GM18519 (cell line): ENCODE measurements at regions not wholly inside any gene's neighbourhood (a gene's known extent, or its start where the extent isn't known, plus 50 kb on each side); places are given as distances from the start of the nearest gene placed in this dataset.

ENCODE experiments used
- ATAC-seq: cut with Tn5 transposase; IDR thresholded peaks from one replicate; pipeline ENCODE4 v1.9.1; 2021; ENCODE audit warnings: mild to moderate bottlenecking, moderate library complexity; ENCODE audit not compliant: unreplicated experiment, low FRiP score

DNA sequence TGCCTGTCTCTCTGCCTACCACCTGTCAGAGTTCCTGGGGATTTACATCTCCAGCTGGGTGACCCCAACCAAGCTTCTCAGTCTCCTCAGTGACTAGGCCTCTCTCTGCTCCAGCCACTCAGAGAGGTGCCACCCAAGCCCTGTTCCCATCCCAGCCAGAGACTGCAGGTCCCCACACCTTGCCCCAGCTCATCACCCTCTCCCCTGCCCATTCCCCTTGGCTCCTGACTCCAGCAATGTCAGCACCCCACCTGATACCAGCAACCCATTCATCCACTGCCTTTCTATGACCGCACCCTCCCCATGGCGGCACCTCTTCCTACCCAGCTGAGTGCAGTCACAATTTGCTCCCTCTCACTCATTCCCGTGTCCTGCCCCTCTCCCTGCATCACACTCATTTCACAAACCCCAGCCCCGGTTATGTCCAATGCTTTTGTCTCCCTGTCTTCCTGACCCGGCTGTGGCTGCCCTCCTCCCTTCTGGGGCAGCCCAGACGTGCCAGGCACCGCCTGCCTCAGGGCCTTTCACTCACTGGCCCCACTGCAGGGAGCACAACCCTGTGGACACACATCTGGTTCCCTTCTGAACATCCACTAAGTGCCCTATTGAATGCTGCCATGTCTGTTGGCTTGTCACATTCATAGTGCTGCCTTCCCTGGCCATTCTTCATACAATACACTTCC, 494.8 kb upstream of the HS6ST1 start:
- no peak for ATAC-seq

DNA sequence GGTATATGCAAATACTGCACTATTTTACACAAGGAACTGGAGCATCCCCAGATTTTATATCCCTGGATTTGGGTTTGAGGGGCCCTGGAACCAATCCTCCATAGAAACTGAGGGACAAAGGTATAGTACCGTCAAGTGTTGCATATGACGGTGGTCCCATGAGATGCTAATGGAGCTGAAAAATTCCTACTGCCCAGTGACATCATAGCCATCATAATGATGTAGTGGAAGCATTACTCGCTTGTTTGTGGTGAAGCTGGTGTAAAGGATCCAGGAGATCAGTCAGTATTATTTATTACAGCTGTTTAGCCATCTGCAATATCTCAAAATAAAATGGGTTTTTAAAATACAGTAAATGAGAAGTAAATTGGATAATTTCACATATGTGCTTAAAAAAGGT, 496.6 kb upstream of the HS6ST1 start:
- no peak for ATAC-seq

DNA sequence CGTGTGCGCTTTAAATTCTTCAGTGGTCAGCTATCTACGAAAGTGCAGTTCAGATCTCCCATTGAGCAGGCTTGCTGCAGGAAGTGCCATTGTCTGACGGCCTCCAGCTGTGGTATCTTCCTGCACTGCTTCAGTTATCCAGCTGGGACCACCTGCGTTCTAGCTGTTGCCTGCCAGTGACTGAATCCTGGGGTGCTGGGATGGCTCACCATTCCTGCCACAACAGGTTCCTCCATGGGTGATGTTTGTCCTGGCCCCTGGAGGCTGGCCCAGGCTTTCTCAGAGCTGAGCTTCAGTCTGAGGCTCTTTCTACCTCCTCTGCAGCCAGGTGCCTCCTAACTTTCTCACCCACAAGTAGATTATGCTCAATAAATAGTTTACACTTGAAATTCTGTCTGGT, 498.5 kb upstream of the HS6ST1 start:
- no peak for ATAC-seq

DNA sequence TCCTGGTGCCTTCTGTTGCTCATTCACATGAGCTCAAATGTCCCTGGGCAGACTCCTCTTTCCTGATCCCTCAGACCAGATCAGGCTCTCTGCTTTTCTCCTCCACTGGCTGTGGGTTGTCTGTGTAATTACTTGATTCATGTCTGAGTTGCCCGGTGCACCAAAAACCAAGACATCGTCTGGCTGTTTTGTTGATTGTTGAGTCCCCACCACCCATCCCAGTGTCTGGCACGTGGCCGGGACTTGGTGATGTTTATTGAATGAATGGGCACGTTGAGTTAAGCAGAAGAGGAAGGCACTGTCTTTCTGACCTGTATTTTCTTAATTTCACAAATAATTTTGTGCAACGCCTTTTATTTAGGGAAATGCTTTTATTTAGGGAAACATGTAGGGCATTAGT, 499.1 kb upstream of the HS6ST1 start:
- no peak for ATAC-seq

DNA sequence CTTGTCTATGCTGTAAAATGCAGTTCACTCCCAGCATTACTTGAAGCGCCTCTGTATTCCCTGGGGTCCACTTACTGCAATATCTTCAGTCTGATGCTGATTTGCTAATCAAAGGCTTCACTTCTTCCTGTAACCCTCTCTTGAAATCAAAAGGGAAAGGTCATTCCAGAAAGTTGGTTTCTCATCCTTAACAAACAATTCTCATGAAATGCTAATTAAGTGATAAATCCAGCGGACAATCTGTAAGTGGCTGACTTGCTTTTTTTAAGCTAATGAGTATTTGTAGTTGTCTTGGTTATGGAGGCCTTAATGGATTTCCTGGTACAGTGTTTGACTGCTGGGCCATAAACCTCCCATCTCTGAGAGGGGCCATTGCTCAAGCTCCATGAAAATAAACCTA, 499.6 kb upstream of the HS6ST1 start:
- no peak for ATAC-seq

DNA sequence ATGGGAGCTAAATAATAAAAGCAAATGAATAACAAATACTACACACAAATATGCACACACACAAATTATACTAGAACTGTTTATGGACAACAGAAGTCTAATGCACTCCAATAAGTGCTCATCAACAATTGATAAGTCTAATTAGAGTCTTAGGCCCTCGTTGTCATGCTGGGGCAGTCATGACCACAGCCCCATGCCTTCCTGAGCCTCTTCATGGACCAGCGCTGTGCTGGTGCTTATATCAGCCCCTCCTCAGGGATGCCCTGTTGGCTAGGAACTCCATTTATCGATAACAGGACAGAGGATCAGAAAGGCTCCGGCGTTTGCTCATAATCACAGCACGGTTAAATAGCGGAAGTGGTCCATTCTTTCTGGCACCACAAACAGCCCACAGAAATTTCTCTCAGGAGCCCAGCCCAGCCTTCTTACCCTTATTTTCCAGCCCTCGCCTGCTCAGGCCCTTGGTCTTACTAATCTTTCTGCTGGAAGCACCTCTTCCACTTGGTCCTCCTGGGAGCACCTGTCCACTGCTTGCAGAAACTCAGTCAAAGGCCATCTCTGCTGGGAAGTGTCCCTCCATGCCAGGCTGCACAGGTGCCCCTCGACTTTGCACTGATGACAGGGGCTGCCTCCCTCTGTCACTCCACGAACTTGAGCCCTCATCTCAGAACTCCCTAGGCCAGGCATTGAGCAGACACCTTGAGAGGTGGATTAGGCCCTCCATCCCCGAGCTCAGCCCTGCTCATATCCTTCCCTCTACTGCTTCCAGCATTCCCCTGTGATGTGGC, 500.2 kb upstream of the HS6ST1 start:
- no peak for ATAC-seq

DNA sequence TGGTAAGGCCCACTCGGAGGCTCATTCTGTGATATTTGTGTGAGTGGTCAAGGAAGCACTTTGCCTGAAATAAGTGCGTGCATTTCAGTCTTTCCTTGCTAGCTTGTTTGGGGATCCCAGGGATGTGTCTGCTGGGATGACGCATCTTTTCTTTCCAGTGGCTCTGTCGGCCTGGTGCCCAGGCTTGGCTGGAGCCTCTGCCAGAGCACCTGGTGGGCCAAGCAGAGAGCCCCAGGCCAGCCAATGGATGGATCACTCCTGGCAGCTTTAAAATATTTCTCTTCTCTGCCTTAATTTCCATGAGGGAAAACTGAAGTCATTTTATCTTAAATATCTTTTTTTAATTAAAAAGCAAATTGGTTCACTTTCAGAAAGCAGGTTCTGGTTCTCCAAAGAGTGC, 501.8 kb upstream of the HS6ST1 start:
- no peak for ATAC-seq

DNA sequence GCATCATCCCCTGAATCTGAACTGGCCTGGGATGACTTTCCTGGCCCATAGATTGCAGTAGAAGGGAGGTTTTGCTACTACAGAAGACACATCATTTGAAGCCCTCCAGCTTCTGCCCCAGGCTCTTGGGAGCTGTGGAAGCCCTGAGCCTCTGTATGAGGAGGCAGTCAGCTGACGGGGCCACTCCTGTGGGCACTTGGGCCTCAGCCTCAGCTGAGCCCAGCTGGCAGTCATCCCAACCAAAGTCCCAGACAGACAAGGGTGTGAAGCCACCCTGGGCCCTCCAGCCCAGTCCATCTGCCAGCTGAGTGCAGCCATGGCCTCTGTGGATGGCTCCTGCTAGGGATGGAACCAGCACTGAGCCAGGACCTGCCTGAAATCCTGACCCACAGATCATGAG, 502.3 kb upstream of the HS6ST1 start:
- ATAC-seq, result no peak

DNA sequence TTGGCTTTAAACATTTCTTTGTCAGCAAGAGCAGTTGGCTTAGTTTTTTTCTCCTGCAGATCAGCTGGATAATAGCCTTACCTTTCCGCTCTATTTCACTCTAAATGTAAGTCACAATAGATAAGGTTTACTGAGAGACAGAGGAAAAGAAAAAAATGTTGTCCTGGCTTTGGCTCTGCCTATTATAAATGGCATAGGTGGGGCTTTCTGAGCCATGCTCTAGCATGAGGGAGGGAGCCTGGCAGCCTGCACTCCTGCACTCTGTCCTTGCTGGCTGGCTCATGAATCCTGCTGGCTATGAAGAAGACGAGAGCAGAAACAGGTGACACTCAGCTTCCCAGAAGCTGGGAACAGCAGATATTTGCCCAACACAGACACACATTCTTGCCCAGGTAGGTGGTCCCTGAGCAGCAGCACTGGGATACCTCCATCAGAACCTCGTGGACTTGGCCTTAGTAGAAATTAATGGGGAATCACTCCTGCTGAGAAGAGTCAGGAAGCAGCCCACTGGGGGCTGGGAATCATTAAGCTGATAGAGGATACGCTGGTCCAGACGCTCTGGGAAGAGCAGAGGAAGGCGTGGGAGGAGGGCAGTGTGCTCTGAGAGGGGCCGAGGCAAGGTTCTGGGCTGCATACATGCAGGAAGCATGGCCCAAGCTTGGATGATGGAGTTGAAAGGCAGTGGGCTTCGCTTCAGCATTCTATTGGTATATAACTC, 514.4 kb upstream of the HS6ST1 start:
- no peak for ATAC-seq

DNA sequence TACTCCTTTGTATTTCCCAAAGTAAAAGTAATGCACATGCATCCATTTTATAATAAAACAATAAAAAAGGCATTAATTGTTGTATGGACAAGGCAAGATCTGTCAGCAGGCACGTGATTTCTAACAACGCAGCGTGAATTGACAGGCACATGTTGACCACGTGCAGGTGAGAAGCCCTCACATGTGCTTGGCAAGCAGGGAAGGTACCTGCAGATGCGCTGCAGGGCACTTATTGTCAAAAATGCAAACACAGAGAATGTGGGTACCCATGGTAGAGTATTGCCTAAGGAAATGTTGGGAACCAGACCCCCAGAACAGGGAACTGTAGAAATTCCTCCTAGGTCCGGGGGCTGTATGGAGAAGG, 515.0 kb upstream of the HS6ST1 start:
- no peak for ATAC-seq

DNA sequence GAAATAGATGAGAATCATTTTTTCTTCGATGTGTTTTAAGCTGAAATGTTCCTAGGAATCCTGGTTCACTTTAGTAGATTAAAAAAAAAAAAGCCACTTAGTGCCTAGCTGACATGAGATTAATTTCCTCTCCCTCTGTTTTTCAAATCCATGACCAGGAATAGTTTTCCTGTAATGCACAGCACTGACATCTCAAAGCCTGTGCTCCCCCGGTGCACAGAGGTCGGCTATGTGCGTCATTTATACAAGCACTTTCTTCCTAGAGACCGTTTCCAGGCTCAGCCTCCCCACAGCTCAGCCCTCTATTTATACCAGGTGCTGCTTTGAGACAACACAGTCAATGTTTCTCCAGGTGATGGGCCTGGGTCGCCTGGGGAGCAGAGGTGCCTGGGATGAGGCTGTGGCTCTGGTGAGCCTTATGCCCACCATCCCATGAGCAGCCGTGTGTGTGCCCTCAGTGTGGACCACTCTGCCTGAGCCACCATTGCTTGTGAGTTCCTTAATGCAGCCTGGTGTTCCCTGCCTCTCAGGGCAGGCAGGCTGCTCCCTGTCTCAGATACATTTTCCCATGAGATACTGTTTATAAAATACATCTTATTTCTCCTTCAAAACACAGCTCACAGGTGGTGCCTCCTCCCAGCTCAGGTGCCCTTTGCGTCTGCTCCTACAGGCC, 515.7 kb upstream of the HS6ST1 start:
- no peak for ATAC-seq

DNA sequence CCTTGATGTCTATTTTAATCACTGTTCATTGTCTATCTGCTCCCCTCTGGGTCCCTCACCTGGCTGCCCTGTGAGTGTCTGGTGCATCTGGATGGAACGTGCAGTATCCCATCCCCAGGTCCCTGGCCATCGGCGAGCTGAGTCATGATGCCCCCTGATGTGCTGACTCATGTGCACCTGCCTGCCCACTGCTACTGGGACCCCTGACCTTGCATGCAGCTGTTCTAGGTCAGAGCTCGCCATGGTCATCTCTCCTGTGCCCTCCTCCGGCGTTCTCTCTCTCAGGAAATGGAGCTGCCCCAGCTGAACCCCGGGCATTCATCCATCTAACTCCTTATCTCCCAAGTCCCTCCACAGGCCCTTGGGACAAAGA, 516.2 kb upstream of the HS6ST1 start:
- no peak for ATAC-seq

DNA sequence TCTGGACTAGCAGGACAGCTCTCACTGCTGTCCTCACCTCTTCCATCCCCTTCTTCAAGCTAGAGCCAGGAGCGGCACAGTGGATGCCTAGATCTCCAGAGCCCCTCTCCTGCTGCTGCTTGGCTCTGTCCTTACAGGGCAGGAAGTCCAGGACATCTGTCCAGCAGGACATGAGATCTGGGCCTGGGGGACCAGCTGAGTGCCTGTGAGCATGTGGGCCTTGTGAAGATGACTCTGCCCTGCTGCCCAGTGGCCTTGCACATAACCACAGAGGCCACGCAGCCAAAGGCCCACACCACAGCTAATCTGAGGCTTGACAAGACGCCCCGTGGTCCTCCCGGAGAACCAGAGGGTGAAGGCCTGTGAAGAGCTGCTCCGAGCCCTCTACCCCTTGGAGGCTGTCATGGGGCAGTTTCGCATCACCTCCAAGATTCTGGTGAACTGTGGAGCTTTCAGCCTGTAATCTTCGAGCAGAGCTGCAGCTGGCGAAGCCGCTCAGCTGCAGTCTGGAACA, 516.7 kb upstream of the HS6ST1 start:
- ATAC-seq, result no peak

DNA sequence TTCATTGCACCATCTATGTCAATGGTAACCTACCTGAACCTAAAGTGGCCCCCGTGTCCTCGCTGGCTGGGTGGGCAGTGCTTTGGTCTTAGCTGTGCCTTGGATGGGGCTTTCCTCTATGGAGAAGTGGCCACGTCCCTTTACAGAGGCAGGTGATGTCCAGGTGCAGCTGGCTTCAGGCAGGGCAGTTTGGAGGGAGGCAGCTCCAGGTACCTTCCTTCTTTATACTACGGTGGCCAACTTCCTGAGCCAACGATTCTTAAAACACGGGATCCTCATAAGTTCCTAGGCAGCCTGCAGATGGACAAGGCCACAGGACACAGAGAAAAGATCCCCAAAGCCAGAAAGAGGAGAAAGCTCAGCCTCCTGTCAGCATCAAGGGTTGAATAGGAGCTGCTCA, 517.3 kb upstream of the HS6ST1 start:
- ATAC-seq, result no peak

DNA sequence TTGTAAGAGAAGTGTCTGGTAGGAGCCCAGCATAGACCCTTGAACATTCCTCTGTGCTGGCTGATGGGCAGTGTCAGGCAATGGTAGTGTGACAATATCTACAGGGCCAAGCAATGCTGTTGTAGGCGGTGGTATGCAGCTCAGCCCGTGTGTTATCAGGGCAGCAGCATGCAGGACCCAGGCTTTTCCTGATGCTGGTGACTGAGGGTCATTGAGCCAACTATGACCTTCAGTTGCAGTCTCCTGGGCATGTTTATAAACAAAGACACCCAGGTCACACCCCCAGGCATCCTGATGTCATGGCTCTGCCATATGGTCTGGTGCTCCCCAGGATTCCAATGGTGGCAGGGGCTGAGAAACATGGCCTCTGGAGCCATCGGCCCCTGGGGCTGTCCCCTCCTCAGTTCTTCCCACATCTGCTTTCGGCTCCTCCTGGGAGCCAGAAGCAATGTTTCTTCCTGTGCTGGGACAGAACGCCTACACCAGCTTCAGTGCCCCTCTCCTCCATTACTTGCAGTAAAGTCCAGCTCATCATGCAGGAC, 518.0 kb upstream of the HS6ST1 start:
- ATAC-seq, result no peak

DNA sequence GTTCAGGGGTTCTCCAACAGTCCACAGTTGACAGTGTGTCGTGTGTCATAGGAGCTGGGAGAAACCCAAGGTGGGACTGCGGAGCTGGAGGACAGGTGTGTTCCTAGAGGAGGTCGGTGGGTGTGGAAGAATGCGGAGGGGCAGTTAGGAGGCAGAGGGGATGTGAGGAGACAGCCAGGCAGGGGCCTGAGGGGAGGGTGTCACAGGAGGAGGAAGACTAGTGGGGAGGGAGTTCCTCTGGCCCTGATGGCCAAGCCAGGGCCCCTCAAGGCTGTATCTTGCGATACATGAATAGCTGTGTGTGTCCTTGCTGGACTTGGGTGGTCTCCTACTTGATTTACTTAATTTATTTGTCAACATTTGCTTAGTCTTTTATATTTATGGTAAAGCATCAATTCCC, 519.6 kb upstream of the HS6ST1 start:
- ATAC-seq, result no peak

DNA sequence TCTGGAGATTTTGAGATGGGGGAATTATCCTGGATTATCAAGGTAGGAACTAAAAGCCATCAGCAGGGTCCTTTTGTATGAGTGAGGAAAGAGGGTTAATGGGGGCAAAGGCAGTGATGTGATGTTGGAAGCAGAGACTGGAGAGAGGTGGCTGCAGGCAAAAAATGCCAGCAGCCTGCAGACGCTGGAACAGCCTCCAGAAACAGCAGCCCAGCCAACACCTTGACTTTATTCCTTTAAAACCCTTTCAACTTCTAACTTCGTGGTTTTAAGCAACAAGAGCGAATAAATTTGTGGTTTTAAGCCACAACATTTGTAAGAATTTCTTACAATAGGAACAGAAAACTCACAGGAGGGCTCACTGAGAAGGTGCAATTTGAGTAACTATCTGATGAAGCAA, 523.1 kb upstream of the HS6ST1 start:
- no peak for ATAC-seq

DNA sequence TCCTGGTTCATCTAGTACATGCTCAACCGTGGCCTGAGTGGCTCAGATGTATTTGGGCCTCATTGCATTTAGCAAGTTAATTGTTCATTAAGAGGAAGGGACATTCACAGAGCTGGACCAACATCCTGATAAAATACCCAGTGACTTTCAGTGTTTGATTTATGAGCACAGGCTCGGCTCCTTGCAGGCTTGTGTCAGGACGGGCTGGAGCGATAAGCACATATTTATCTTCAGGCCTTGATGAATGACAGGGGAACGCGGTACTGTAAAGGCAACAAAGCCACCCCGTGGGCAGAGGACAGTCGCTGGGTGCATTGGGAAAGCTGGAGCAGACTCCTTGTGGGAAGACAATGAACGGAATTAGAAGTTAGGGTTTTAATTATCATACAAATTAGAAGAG, 548.6 kb upstream of the HS6ST1 start:
- no peak for ATAC-seq

DNA sequence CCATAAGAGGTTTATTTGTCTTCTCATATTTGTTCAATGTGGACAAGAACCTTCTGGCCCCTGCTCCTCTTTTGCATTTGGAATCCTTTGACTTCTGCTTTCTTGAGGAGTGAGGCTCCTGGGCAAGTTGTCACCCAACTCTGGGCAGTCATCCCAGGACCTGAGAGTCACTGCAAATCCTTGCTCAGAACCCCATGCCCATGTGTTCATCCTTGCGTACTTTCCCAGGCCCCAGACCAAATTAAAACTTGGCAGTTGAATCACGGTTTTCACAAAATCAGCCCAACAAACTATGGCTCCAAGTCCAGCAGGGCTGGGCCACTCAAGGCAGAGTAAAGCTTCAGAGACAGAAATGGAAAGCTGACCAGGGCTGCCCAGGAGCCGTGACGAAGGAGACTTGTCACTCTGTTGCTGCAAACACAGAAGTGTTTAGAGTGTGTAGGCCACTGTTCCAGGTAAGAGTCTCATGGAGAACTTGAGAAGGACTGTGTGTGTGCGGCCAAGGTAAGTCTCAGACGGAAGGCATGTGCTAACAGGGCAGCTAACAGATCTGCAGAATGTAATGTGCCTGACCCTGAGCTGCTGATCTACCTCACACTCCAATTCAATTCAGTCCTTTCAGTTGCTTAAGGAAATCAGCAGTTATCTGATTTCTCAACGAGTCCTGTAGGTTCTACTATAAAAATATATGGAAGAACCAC, 549.4 kb upstream of the HS6ST1 start:
- ATAC-seq, result no peak
